NCI-H774 (cell line): ENCODE measurements at regions not wholly inside any gene's neighbourhood (a gene's known extent, or its start where the extent isn't known, plus 50 kb on each side); places are given as distances from the start of the nearest gene placed in this dataset.

Source experiments
- DNase-seq: peaks from one replicate; lab custom pipeline; 2025; lab: John Stamatoyannopoulos, UW

GRCh38 chr6:140062043-140063020, 687.9 kb upstream of the CITED2 start:
- DNase-seq: no peak

GRCh38 chr6:140061110-140062042, 686.9 kb upstream of the CITED2 start:
- DNase-seq: no peak

GRCh38 chr6:140059947-140060346, 685.5 kb upstream of the CITED2 start:
- DNase-seq: no peak

- no peak for DNase-seq
Observed at GRCh38 chr6:140058863-140059262, 684.4 kb upstream of the CITED2 start.

- no peak for DNase-seq
Observed at GRCh38 chr6:140052736-140053729, 678.6 kb upstream of the CITED2 start.

GRCh38 chr6:140051521-140052512, 677.4 kb upstream of the CITED2 start:
- DNase-seq: no peak

- DNase-seq: no peak
Observed at GRCh38 chr6:140050101-140050995, 675.9 kb upstream of the CITED2 start.

GRCh38 chr6:140049251-140049650, 674.8 kb upstream of the CITED2 start:
- DNase-seq: peak; percentile 10

- no peak for DNase-seq
Observed at GRCh38 chr6:140048202-140048790, 673.8 kb upstream of the CITED2 start.

GRCh38 chr6:140047321-140047720, 672.9 kb upstream of the CITED2 start:
- no peak for DNase-seq

GRCh38 chr6:140046016-140046632, 671.7 kb upstream of the CITED2 start:
- DNase-seq: no peak

GRCh38 chr6:140045116-140045515, 670.7 kb upstream of the CITED2 start:
- DNase-seq: no peak

GRCh38 chr6:140044626-140045025, 670.2 kb upstream of the CITED2 start:
- no peak for DNase-seq

- no peak for DNase-seq
Observed at GRCh38 chr6:140043762-140044378, 669.4 kb upstream of the CITED2 start.

- DNase-seq: no peak
Observed at GRCh38 chr6:140043357-140043756, 668.9 kb upstream of the CITED2 start.

GRCh38 chr6:140041571-140042332, 667.3 kb upstream of the CITED2 start:
- DNase-seq: no peak

GRCh38 chr6:140041056-140041455, 666.6 kb upstream of the CITED2 start:
- DNase-seq: no peak
